K562 (cell line): ENCODE measurements at regions not wholly inside any gene's neighbourhood (a gene's known extent, or its start where the extent isn't known, plus 50 kb on each side); places are given as distances from the start of the nearest gene placed in this dataset.

Source experiments
- ATAC-seq: fragments of 200-7000 bp; cut with Tn5 transposase; 3 replicates; pipeline ENCODE4 v1.9.1; 2020; ENCODE audit warnings: moderate library complexity
- BruUV-seq: library from RNA; stranded (reverse); fragments of 400-500 nt; replicated peaks from 2 replicates; lab custom pipeline; 2021; lab: Mats Ljungman, UMichigan
- CTCF ChIA-PET: fragments of 300-600 bp; formaldehyde crosslinking; extraction: SDS; loops from one replicate; lab custom pipeline; 2021; ENCODE audit warnings: low intra/inter-chr PET ratio; lab: Yijun Ruan, JAX
- POLR2A ChIA-PET: fragments of 300-600, 350-650 bp; sonication (Branson Sonifier 250); formaldehyde crosslinking; extraction: SDS; loops from one replicate; lab custom pipeline; 2021; ENCODE audit warnings: antibody characterized with exemption, inconsistent platforms; lab: Yijun Ruan, JAX
- DNase-seq, 4 experiments: peaks; one replicate each; pipeline versions ENCODE4 v3.0.0 to v3.0.0-alpha.2; 2011 to 2018; ENCODE audit warnings: low spot score in 3 of 4, mixed read lengths in 3 of 4; ENCODE audit errors: extremely low read depth in 1 of 4
- FAIRE-seq: peaks from 2 replicates; lab custom pipeline; 2011; peaks lifted over from hg19 to GRCh38; lab: Jason Lieb, UNC
- H2AFZ ChIP-seq: 2 replicates; pipeline ENCODE4 v1.6.0; 2011; ENCODE audit warnings: low read depth, low read length, control low read depth, inconsistent platforms
- H3K27ac ChIP-seq: fragments of 200-600 bp; 3 replicates; pipeline ENCODE4 v1.8.0; 2011; ENCODE audit warnings: low read depth, mild to moderate bottlenecking, control low read depth, inconsistent platforms, low read length, moderate library complexity, mixed read lengths; ENCODE audit errors: extremely low read depth
- H3K27me3 ChIP-seq, 2 experiments: fragments of 300-600 bp in 1 of 2; 2 replicates in 1 of 2; 3 replicates in 1 of 2; pipeline versions ENCODE4 v1.6.0 to v1.8.0; 2011; ENCODE audit warnings: inconsistent platforms in 2 of 2, low read length in 2 of 2, mild to moderate bottlenecking in 1 of 2, mixed read lengths in 1 of 2, moderate library complexity in 1 of 2; ENCODE audit not compliant: control insufficient read depth in 2 of 2, insufficient read depth in 2 of 2
- H3K36me3 ChIP-seq: fragments of 300-600 bp; 3 replicates; pipeline ENCODE4 v1.8.0; 2011; ENCODE audit warnings: mild to moderate bottlenecking, low read length, inconsistent platforms; ENCODE audit not compliant: control insufficient read depth, insufficient read depth
- H3K4me1 ChIP-seq, 2 experiments: fragments of 200-600 bp in 1 of 2; replicated peaks in 1 of 2; 2 replicates in 1 of 2; 3 replicates in 1 of 2; pipeline versions ENCODE4 v1.5.1 to v1.8.0; 2011; ENCODE audit warnings: inconsistent platforms in 2 of 2, low read length in 2 of 2, mild to moderate bottlenecking in 1 of 2, mixed read lengths in 1 of 2, moderate library complexity in 1 of 2; ENCODE audit not compliant: control insufficient read depth in 2 of 2, insufficient read depth in 2 of 2
- H3K4me2 ChIP-seq: 2 replicates; pipeline ENCODE4 v1.6.1; 2011; ENCODE audit warnings: low read length, control low read depth, inconsistent platforms, mixed read lengths; ENCODE audit not compliant: insufficient read depth
- H3K4me3 ChIP-seq: fragments of 200-600 bp; sonication (generic), shearing (Covaris generic); 2 replicates; pipeline ENCODE4 v1.5.1; 2016; ENCODE audit warnings: control low read depth, inconsistent platforms
- H3K79me2 ChIP-seq: fragments of 200-600 bp; 3 replicates; pipeline ENCODE4 v1.8.0; 2011; ENCODE audit warnings: low read length, inconsistent platforms; ENCODE audit not compliant: control insufficient read depth, insufficient read depth
- H3K9ac ChIP-seq, 2 experiments: 2 replicates each; pipeline versions ENCODE4 v1.6.0 to v1.6.1; 2011; ENCODE audit warnings: low read depth in 2 of 2, low read length in 2 of 2, control low read depth in 1 of 2, inconsistent platforms in 1 of 2, mild to moderate bottlenecking in 1 of 2, mixed read lengths in 1 of 2; ENCODE audit not compliant: insufficient read depth in 1 of 2
- H3K9me1 ChIP-seq: one replicate; pipeline ENCODE4 v1.6.0; 2011; ENCODE audit warnings: inconsistent platforms, mild to moderate bottlenecking, low read length, moderate library complexity; ENCODE audit not compliant: control insufficient read depth, insufficient read depth
- H3K9me3 ChIP-seq: replicated peaks from 2 replicates; pipeline ENCODE4 v1.5.1; 2011; ENCODE audit warnings: low read depth, low read length, inconsistent platforms; ENCODE audit not compliant: control insufficient read depth, insufficient read depth
- H4K20me1 ChIP-seq: replicated peaks from 2 replicates; pipeline ENCODE4 v1.6.1; 2011; ENCODE audit warnings: low read length, inconsistent platforms, mixed read lengths; ENCODE audit not compliant: control insufficient read depth, insufficient read depth
- C11orf30 ChIP-seq: fragments of 450-650 bp; IDR thresholded peaks from 2 replicates; pipeline ENCODE4 v1.6.1; 2016; ENCODE audit warnings: low read depth, mild to moderate bottlenecking
- CCAR2 ChIP-seq: fragments of 200-400 bp; formaldehyde crosslinking; IDR thresholded peaks from 2 replicates; pipeline ENCODE4 v1.6.1; 2017; ENCODE audit warnings: mild to moderate bottlenecking, low read depth, low read length
- ESRRB ChIP-seq: fragments of 250-450 bp; sonication (Bioruptor Pico); IDR thresholded peaks from 2 replicates; pipeline ENCODE4 v1.5.0; 2020; ENCODE audit warnings: mild to moderate bottlenecking, moderate library complexity, borderline replicate concordance
- HCFC1 ChIP-seq: IDR thresholded peaks from 2 replicates; pipeline ENCODE4 v1.6.1; 2012; ENCODE audit warnings: low read depth, low read length, improper control_type of control experiment
- HDAC3 ChIP-seq: fragments of 450-650 bp; IDR thresholded peaks from 2 replicates; pipeline ENCODE4 v1.6.1; 2018; ENCODE audit warnings: borderline replicate concordance, mild to moderate bottlenecking, moderate library complexity; ENCODE audit not compliant: partially characterized antibody
- SLC30A9 ChIP-seq: fragments of 250-450 bp; sonication (Bioruptor Pico); IDR thresholded peaks from 2 replicates; pipeline ENCODE4 v1.8.0; 2022; ENCODE audit warnings: mild to moderate bottlenecking, moderate library complexity
- TBL1XR1 ChIP-seq, 2 experiments: IDR thresholded peaks; 2 replicates each; pipeline ENCODE4 v1.6.1; 2012; ENCODE audit warnings: improper control_type of control experiment in 2 of 2, low read length in 2 of 2, mild to moderate bottlenecking in 1 of 2
- YY1 ChIP-seq, 3 experiments: IDR thresholded peaks; 2 replicates each; pipeline ENCODE4 v1.6.1; 2011; ENCODE audit warnings: low read length in 2 of 3, mild to moderate bottlenecking in 2 of 3, moderate library complexity in 2 of 3, borderline replicate concordance in 1 of 3, control low read depth in 1 of 3, low read depth in 1 of 3; ENCODE audit not compliant: insufficient read depth in 3 of 3, insufficient replicate concordance in 2 of 3, control insufficient read depth in 1 of 3, insufficient read length in 1 of 3; ENCODE audit errors: extremely low read depth in 1 of 3
- ZFPM2 ChIP-seq: fragments of 250-450 bp; sonication (Bioruptor Pico); IDR thresholded peaks from 2 replicates; pipeline ENCODE4 v1.5.1; 2022; ENCODE audit warnings: mild to moderate bottlenecking
- ZNF3 ChIP-seq: fragments of 250-450 bp; sonication (Bioruptor Pico); IDR thresholded peaks from 2 replicates; pipeline ENCODE4 v1.5.0; 2021; ENCODE audit warnings: mild to moderate bottlenecking, moderate library complexity
- ZNF586 ChIP-seq: fragments of 450-650 bp; formaldehyde crosslinking; conservative IDR thresholded peaks from 2 replicates; pipeline ENCODE4 v1.4.0; 2020; ENCODE audit warnings: mild to moderate bottlenecking, moderate library complexity
- ZNF668 ChIP-seq: fragments of 250-450 bp; sonication (Bioruptor Pico); IDR thresholded peaks from 2 replicates; pipeline ENCODE4 v1.8.0; 2022; ENCODE audit warnings: mild to moderate bottlenecking, inconsistent platforms
- WGBS: fragments of 100-300 bp; shearing (Covaris generic); methylation state at CpG from one replicate; pipeline ENCODE4 v1.1.6; 2016; ENCODE audit warnings: low coverage, mixed read lengths; ENCODE audit not compliant: insufficient coverage; ENCODE audit errors: missing lambda C conversion rate; 5-methylcytosine and 5-hydroxymethylcytosine counted together
- in situ Hi-C: fragments of 300-500 bp; cut with MboI; formaldehyde crosslinking; loops from 4 replicates; pipeline ENCODE4 v1.15.0; 2018; ENCODE audit warnings: inconsistent platforms, mixed read lengths
- intact Hi-C: fragments of 100-400 bp; cut with micrococcal nuclease; formaldehyde crosslinking; loops from 2 replicates; pipeline ENCODE4 v1.14.2; 2022
- TF ChIP-seq, protein P1 (sequence below): sonication (generic); formaldehyde crosslinking; IDR thresholded peaks from 2 replicates; pipeline ENCODE4 v1.8.0; 2022; ENCODE audit warnings: mild to moderate bottlenecking, missing genetic modification reagents
- TF ChIP-seq, protein P2 (sequence below): fragments of 250-450 bp; sonication (Bioruptor Pico); IDR thresholded peaks from 2 replicates; pipeline ENCODE4 v1.4.0; 2020

DNA sequence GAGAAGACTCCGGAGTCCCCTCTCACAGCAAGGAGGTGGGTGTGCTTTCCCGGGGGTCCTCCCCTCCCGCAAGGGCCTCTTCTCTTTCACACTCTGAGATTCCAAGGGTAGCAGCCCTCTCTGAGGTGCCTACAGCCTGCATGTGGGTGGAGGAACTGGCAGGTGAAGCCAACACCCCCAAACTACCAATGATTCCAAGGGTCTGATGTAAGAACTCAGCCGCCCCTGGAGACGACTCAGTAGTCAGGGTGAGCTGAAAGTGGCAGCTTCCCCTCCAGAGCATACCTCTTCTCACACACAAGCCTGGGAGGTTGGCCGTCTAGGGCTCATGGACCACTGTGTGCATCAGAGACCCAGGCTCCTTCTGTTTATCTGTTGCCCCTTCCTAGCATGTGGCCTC, 66.1 kb downstream of the TSPAN17 start (continued):
- TF ChIP-seq, protein P1, sequence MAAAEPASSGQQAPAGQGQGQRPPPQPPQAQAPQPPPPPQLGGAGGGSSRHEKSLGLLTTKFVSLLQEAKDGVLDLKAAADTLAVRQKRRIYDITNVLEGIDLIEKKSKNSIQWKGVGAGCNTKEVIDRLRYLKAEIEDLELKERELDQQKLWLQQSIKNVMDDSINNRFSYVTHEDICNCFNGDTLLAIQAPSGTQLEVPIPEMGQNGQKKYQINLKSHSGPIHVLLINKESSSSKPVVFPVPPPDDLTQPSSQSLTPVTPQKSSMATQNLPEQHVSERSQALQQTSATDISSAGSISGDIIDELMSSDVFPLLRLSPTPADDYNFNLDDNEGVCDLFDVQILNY, result no peak
- TF ChIP-seq HDAC3 (no peak), YY1 (IDR thresholded peaks at IDR 0.05; ENCODE audit: borderline replicate concordance in 1 of 3, control insufficient read depth in 1 of 3, extremely low read depth in 1 of 3, insufficient read depth in 3 of 3, insufficient read length in 1 of 3, insufficient replicate concordance in 2 of 3, low read depth in 1 of 3, low read length in 2 of 3) (no peak), HCFC1 (no peak), ZFPM2 (CRISPR knock-in tag) (no peak), TBL1XR1 (IDR thresholded peaks at IDR 0.05; ENCODE audit: low read length in 2 of 2) (no peak), ZNF668 (CRISPR knock-in tag) (no peak), ZNF3 (no peak), C11orf30 (no peak), ZNF586 (CRISPR knock-in tag) (no peak)

DNA sequence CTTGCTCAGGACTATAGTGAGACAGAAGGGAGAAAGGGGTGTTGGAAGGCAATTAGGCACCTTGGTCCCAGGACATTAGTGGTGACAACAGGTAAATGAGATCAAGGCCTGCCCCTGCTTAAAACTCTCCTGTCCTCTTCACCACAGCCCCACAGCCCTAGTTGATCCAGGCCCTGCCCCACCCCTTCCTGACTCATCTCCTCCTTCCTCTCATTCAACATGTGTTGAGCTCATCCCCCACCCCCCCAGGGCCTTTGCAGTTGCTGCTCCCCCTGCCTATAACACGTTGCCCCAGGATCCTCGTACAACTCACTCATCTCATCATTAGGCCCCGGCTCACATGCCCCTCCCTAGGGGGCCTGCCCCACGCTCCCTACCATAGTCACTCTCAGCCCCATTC, 66.8 kb downstream of the TSPAN17 start:
- BruUV-seq, result no TSS peak
- H2AFZ ChIP-seq, result no peak overlapping the region
- FAIRE-seq (no peak), ATAC-seq (no peak), DNase-seq (no peak)
- no peaks in the 10 kb centered on the region; the same call in 1 of the 2 replicates for H4K20me1 ChIP-seq
- H3K4me1 ChIP-seq, result no peaks in the 10 kb centered on the region
- 3% methylated on average over 4 of the region's 4 CpGs for WGBS
- in situ Hi-C loops (no loop called here), intact Hi-C loops (no loop called here)
- no peak overlapping the region for H3K4me2 ChIP-seq
- ChIA-PET POLR2A (interaction anchor here (0.6 to 0.7 kb wide), 2 partner anchors 18 to 363 kb away, joined by 3 read pairs; no protein-coding TSS in a partner anchor), CTCF (no interaction called here)
- H3K9ac ChIP-seq, result no peak overlapping the region
- H3K27ac ChIP-seq, result no peak overlapping the region
- H3K27me3 ChIP-seq, result peaks cover 26 to 80% of the 10 kb centered on the region in 2 experiments
- no peaks in the 10 kb centered on the region for H3K9me1 ChIP-seq
- H3K79me2 ChIP-seq, result no peaks in the 10 kb centered on the region
- no peak for TF ChIP-seq SLC30A9 (CRISPR knock-in tag)
- TF ChIP-seq CCAR2, result no peak
- TF ChIP-seq ESRRB (CRISPR knock-in tag), result no peak
- TF ChIP-seq, protein P2, sequence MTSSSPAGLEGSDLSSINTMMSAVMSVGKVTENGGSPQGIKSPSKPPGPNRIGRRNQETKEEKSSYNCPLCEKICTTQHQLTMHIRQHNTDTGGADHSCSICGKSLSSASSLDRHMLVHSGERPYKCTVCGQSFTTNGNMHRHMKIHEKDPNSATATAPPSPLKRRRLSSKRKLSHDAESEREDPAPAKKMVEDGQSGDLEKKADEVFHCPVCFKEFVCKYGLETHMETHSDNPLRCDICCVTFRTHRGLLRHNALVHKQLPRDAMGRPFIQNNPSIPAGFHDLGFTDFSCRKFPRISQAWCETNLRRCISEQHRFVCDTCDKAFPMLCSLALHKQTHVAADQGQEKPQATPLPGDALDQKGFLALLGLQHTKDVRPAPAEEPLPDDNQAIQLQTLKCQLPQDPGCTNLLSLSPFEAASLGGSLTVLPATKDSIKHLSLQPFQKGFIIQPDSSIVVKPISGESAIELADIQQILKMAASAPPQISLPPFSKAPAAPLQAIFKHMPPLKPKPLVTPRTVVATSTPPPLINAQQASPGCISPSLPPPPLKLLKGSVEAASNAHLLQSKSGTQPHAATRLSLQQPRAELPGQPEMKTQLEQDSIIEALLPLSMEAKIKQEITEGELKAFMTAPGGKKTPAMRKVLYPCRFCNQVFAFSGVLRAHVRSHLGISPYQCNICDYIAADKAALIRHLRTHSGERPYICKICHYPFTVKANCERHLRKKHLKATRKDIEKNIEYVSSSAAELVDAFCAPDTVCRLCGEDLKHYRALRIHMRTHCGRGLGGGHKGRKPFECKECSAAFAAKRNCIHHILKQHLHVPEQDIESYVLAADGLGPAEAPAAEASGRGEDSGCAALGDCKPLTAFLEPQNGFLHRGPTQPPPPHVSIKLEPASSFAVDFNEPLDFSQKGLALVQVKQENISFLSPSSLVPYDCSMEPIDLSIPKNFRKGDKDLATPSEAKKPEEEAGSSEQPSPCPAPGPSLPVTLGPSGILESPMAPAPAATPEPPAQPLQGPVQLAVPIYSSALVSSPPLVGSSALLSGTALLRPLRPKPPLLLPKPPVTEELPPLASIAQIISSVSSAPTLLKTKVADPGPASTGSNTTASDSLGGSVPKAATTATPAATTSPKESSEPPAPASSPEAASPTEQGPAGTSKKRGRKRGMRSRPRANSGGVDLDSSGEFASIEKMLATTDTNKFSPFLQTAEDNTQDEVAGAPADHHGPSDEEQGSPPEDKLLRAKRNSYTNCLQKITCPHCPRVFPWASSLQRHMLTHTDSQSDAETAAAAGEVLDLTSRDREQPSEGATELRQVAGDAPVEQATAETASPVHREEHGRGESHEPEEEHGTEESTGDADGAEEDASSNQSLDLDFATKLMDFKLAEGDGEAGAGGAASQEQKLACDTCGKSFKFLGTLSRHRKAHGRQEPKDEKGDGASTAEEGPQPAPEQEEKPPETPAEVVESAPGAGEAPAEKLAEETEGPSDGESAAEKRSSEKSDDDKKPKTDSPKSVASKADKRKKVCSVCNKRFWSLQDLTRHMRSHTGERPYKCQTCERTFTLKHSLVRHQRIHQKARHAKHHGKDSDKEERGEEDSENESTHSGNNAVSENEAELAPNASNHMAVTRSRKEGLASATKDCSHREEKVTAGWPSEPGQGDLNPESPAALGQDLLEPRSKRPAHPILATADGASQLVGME (CRISPR knock-in tag), result no peak
- H3K4me3 ChIP-seq, result no peak overlapping the region
- H3K36me3 ChIP-seq, result no peaks in the 10 kb centered on the region
- H3K9me3 ChIP-seq, result peaks cover 3% of the 10 kb centered on the region; the same call in 1 of the 2 replicates
